A673 (cell line): ENCODE measurements at regions not wholly inside any gene's neighbourhood (a gene's known extent, or its start where the extent isn't known, plus 50 kb on each side); places are given as distances from the start of the nearest gene placed in this dataset.

Experiments used
- BruUV-seq: library from RNA; stranded (reverse); fragments of 400-500 nt; replicated peaks from 2 replicates; lab custom pipeline; 2021; lab: Mats Ljungman, UMichigan
- CTCF ChIA-PET: fragments of 300-600 bp; sonication (Branson Sonifier 250); formaldehyde crosslinking; loops from one replicate; lab custom pipeline; 2022; ENCODE audit warnings: antibody characterized with exemption; lab: Charles Lee
- POLR2A ChIA-PET: fragments of 300-600 bp; sonication (Branson Sonifier 250); formaldehyde crosslinking; loops from one replicate; lab custom pipeline; 2022; ENCODE audit warnings: antibody characterized with exemption; ENCODE audit not compliant: low non-redundant PET; lab: Charles Lee
- DNase-seq: peaks from one replicate; pipeline ENCODE4 v3.0.0-alpha.2; 2015; ENCODE audit warnings: low spot score
- H3K27ac ChIP-seq: fragments of 200-600 bp; sonication (generic); 2 replicates; pipeline ENCODE4 v1.5.1; 2016; ENCODE audit warnings: mixed run types, low read depth, mild to moderate bottlenecking, mixed read lengths, antibody characterized with exemption, low read length; ENCODE audit not compliant: poor library complexity, severe bottlenecking
- H3K27me3 ChIP-seq: fragments of 200-600 bp; sonication (generic); replicated peaks from 2 replicates; pipeline ENCODE4 v1.6.1; 2017; ENCODE audit warnings: mixed run types, low read depth, mild to moderate bottlenecking, mixed read lengths, antibody characterized with exemption, low read length; ENCODE audit not compliant: insufficient read depth, poor library complexity
- H3K36me3 ChIP-seq: fragments of 200-600 bp; sonication (generic); 2 replicates; pipeline ENCODE4 v1.6.1; 2016; ENCODE audit warnings: mixed run types, mild to moderate bottlenecking, mixed read lengths, antibody characterized with exemption, low read length; ENCODE audit not compliant: insufficient read depth, poor library complexity, severe bottlenecking
- H3K4me1 ChIP-seq: fragments of 200-600 bp; sonication (generic); 2 replicates; pipeline ENCODE4 v1.6.1; 2017; ENCODE audit warnings: mixed run types, mild to moderate bottlenecking, mixed read lengths, antibody characterized with exemption, low read length; ENCODE audit not compliant: insufficient read depth, poor library complexity, severe bottlenecking
- H3K4me3 ChIP-seq: fragments of 200-600 bp; sonication (generic); 2 replicates; pipeline ENCODE4 v1.5.1; 2016; ENCODE audit warnings: low read depth, mixed run types, mild to moderate bottlenecking, mixed read lengths, low read length; ENCODE audit not compliant: poor library complexity, severe bottlenecking
- H3K9me3 ChIP-seq: fragments of 200-600 bp; sonication (generic); 2 replicates; pipeline ENCODE4 v1.6.1; 2016; ENCODE audit warnings: mixed run types, low read depth, mild to moderate bottlenecking, mixed read lengths, antibody characterized with exemption, low read length; ENCODE audit not compliant: poor library complexity, severe bottlenecking
- EZH2 ChIP-seq: fragments of 200-600 bp; sonication (generic); IDR thresholded peaks from 2 replicates; pipeline ENCODE4 v1.6.1; 2017; ENCODE audit warnings: borderline replicate concordance, low read depth, mild to moderate bottlenecking, mixed read lengths, antibody characterized with exemption, low read length; ENCODE audit not compliant: poor library complexity, severe bottlenecking
- intact Hi-C: fragments of 100-400 bp; cut with micrococcal nuclease; formaldehyde crosslinking; loops from one replicate; pipeline ENCODE4 v1.10.0; 2022; ENCODE audit not compliant: unreplicated experiment
- TF ChIP-seq, protein P1 (sequence below): fragments of 300-800, 200-600 bp; sonication (generic); conservative IDR thresholded peaks from 2 replicates; pipeline ENCODE4 v1.5.1; 2017; ENCODE audit warnings: low read depth, mild to moderate bottlenecking, antibody characterized with exemption, low read length, moderate library complexity, mixed read lengths

GRCh38 chr7:125661677-125662076, 732.1 kb upstream of the POT1 start:
- Histone ChIP-seq H3K36me3 (no peaks in the 10 kb centered on the region), H3K4me3 (no peak overlapping the region), H3K9me3 (no peaks in the 10 kb centered on the region), H3K4me1 (no peaks in the 10 kb centered on the region), H3K27ac (no peak overlapping the region), H3K27me3 (no peaks in the 10 kb centered on the region)
- POLR2A ChIA-PET = no interaction called here
- no TSS peak for BruUV-seq
- TF ChIP-seq, protein P1, sequence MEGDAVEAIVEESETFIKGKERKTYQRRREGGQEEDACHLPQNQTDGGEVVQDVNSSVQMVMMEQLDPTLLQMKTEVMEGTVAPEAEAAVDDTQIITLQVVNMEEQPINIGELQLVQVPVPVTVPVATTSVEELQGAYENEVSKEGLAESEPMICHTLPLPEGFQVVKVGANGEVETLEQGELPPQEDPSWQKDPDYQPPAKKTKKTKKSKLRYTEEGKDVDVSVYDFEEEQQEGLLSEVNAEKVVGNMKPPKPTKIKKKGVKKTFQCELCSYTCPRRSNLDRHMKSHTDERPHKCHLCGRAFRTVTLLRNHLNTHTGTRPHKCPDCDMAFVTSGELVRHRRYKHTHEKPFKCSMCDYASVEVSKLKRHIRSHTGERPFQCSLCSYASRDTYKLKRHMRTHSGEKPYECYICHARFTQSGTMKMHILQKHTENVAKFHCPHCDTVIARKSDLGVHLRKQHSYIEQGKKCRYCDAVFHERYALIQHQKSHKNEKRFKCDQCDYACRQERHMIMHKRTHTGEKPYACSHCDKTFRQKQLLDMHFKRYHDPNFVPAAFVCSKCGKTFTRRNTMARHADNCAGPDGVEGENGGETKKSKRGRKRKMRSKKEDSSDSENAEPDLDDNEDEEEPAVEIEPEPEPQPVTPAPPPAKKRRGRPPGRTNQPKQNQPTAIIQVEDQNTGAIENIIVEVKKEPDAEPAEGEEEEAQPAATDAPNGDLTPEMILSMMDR = no peak
- no peak for TF ChIP-seq EZH2
- DNase-seq = no peak
- CTCF ChIA-PET = no interaction called here
- intact Hi-C loops = no loop called here

GRCh38 chr7:125661006-125661405, 731.4 kb upstream of the POT1 start:
- Histone ChIP-seq H3K9me3 (no peaks in the 10 kb centered on the region), H3K36me3 (no peaks in the 10 kb centered on the region), H3K4me1 (no peaks in the 10 kb centered on the region), H3K4me3 (no peak overlapping the region), H3K27ac (no peak overlapping the region), H3K27me3 (no peaks in the 10 kb centered on the region)
- intact Hi-C loops = no loop called here
- no TSS peak for BruUV-seq
- TF ChIP-seq, protein P1 = no peak
- TF ChIP-seq EZH2 = no peak
- no peak for DNase-seq
- ChIA-PET CTCF (no interaction called here), POLR2A (no interaction called here)

DNA sequence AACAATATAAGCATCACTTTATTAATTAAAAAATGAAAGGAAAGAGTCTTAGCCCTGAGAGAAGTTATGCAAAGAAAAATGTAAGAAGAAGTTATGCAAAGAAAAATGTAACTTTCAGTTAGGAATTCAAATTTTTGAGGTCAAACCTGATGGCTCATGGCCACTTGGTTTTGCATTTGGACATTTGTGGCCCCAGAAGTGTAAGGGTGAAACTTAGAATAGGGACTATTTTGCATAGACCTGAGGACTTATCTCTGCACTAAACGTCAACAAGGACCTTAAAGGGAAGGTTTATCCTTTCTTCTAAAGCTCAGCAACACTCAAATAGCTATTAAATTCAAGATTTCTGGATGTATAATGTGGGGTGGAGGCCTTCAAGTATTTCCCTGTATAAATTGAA, 724.5 kb upstream of the POT1 start:
- no TSS peak for BruUV-seq
- Histone ChIP-seq H3K4me3 (no peak overlapping the region), H3K9me3 (no peaks in the 10 kb centered on the region), H3K4me1 (no peaks in the 10 kb centered on the region), H3K27ac (no peak overlapping the region), H3K36me3 (no peaks in the 10 kb centered on the region), H3K27me3 (no peaks in the 10 kb centered on the region)
- intact Hi-C loops = no loop called here
- TF ChIP-seq EZH2 = no peak
- TF ChIP-seq, protein P1 = no peak
- ChIA-PET POLR2A (no interaction called here), CTCF (no interaction called here)
- DNase-seq = no peak
